Lower leg skin (tissue), 3 donors: ENCODE measurements at regions not wholly inside any gene's neighbourhood (a gene's known extent, or its start where the extent isn't known, plus 50 kb on each side); places are given as distances from the start of the nearest gene placed in this dataset.

ENCODE experiments used
- POLR2A ChIP-seq, 2 donors: fragments of 450-650 bp; IDR thresholded peaks; one replicate each; pipeline ENCODE4 v1.6.1; 2016 to 2017; ENCODE audit warnings: antibody characterized with exemption in 2 of 2, mild to moderate bottlenecking in 1 of 2, moderate library complexity in 1 of 2
- TF ChIP-seq, protein P1 (sequence below), 3 donors: fragments of 450-650 bp; IDR thresholded peaks; one replicate each; pipeline ENCODE4 v1.5.1; 2016; ENCODE audit warnings: antibody characterized with exemption in 3 of 3, mild to moderate bottlenecking in 3 of 3, moderate library complexity in 2 of 3

DNA sequence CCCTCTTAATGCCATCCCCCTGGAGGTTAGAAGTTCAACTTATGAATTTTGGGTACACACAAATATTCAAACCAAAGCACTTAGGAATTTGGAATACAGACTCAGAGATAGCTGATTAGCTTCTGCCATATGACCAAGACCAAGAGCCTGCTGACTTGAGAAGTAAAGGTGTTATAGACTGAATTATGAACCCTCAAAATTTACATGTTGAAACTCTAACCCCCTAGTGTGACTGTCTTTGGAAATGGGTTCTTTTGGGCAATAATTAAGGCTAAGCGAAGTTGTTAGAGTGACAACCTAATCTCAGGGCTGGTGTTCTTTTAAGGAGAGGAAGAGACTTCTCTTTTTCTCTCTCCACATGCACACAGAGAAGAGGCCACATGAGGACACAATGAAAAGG lies 151.2 kb downstream of the COX18 start:
- TF ChIP-seq, protein P1, sequence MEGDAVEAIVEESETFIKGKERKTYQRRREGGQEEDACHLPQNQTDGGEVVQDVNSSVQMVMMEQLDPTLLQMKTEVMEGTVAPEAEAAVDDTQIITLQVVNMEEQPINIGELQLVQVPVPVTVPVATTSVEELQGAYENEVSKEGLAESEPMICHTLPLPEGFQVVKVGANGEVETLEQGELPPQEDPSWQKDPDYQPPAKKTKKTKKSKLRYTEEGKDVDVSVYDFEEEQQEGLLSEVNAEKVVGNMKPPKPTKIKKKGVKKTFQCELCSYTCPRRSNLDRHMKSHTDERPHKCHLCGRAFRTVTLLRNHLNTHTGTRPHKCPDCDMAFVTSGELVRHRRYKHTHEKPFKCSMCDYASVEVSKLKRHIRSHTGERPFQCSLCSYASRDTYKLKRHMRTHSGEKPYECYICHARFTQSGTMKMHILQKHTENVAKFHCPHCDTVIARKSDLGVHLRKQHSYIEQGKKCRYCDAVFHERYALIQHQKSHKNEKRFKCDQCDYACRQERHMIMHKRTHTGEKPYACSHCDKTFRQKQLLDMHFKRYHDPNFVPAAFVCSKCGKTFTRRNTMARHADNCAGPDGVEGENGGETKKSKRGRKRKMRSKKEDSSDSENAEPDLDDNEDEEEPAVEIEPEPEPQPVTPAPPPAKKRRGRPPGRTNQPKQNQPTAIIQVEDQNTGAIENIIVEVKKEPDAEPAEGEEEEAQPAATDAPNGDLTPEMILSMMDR (IDR thresholded peaks at IDR 0.05) = no peak
- no peak for TF ChIP-seq POLR2A (IDR thresholded peaks at IDR 0.05)
